SU-DHL-6 (cell line): ENCODE measurements at regions not wholly inside any gene's neighbourhood (a gene's known extent, or its start where the extent isn't known, plus 50 kb on each side); places are given as distances from the start of the nearest gene placed in this dataset.

Experiments
- EZH2phosphoT487 ChIP-seq: fragments of 200-600 bp; sonication (generic), shearing (Covaris generic); conservative IDR thresholded peaks from 2 replicates; pipeline ENCODE4 v1.6.1; 2018; ENCODE audit warnings: mild to moderate bottlenecking, antibody characterized with exemption, low read length, moderate library complexity, mixed read lengths
- TF ChIP-seq, protein P1 (sequence below): fragments of 200-600 bp; sonication (generic); IDR thresholded peaks from one replicate; pipeline ENCODE4 v1.5.1; 2017; ENCODE audit warnings: antibody characterized with exemption, mild to moderate bottlenecking, low read length, moderate library complexity; ENCODE audit not compliant: insufficient read depth, poor library complexity, severe bottlenecking

DNA sequence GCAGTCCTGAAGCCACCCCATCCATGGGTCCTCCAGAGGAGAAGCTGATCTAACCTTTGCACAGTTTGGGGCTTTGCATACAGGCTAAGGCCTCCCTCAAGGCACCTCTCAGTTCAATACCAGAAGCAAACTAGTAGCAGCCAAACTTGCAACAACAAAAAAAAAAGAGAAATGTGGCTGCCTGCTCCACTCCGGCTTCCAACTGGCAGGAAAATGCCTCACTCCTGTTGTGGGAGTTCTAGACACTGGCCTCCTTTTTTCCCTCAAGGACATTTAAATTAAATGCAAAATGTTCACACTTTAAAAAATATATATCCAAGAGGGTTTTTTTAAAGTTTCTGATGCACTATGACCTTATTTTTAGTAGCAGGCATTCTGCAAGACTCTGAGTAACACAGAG is 216.0 kb upstream of the TPM1 start:
- TF ChIP-seq, protein P1, sequence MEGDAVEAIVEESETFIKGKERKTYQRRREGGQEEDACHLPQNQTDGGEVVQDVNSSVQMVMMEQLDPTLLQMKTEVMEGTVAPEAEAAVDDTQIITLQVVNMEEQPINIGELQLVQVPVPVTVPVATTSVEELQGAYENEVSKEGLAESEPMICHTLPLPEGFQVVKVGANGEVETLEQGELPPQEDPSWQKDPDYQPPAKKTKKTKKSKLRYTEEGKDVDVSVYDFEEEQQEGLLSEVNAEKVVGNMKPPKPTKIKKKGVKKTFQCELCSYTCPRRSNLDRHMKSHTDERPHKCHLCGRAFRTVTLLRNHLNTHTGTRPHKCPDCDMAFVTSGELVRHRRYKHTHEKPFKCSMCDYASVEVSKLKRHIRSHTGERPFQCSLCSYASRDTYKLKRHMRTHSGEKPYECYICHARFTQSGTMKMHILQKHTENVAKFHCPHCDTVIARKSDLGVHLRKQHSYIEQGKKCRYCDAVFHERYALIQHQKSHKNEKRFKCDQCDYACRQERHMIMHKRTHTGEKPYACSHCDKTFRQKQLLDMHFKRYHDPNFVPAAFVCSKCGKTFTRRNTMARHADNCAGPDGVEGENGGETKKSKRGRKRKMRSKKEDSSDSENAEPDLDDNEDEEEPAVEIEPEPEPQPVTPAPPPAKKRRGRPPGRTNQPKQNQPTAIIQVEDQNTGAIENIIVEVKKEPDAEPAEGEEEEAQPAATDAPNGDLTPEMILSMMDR: no peak
- no peak for TF ChIP-seq EZH2phosphoT487
